H1 (cell line): ENCODE measurements at regions not wholly inside any gene's neighbourhood (a gene's known extent, or its start where the extent isn't known, plus 50 kb on each side); places are given as distances from the start of the nearest gene placed in this dataset.

ENCODE experiments used
- CTCF ChIA-PET: fragments of 300-600 bp; sonication (Branson Sonifier 250); formaldehyde crosslinking; loops from one replicate; lab custom pipeline; 2021; ENCODE audit not compliant: partially characterized antibody; lab: Charles Lee
- POLR2A ChIA-PET: fragments of 300-600 bp; sonication (Branson Sonifier 250); formaldehyde crosslinking; loops from one replicate; lab custom pipeline; 2021; ENCODE audit warnings: inconsistent platforms; ENCODE audit not compliant: partially characterized antibody; lab: Charles Lee
- DNase-seq, 2 experiments: peaks; one replicate each; pipeline versions ENCODE4 v3.0.0 to v3.0.0-alpha.2; 2010 to 2022; ENCODE audit warnings: low spot score in 2 of 2, low read depth in 1 of 2, mixed read lengths in 1 of 2
- FAIRE-seq: peaks from 2 replicates; lab custom pipeline; 2011; peaks lifted over from hg19 to GRCh38; lab: Jason Lieb, UNC
- H2AFZ ChIP-seq: 2 replicates; pipeline ENCODE4 v1.8.1; 2012; ENCODE audit warnings: low read length, inconsistent platforms
- H2AK5ac ChIP-seq: 2 replicates; pipeline ENCODE4 v1.6.1; 2013; ENCODE audit warnings: low read depth, low read length
- H2BK120ac ChIP-seq: replicated peaks from 2 replicates; pipeline ENCODE3; 2013; ENCODE audit warnings: low read depth, low read length, inconsistent platforms
- H2BK12ac ChIP-seq: 2 replicates; pipeline ENCODE4 v1.6.1; 2013; ENCODE audit warnings: low read depth, low read length
- H2BK15ac ChIP-seq: 2 replicates; pipeline ENCODE4 v1.6.1; 2013; ENCODE audit warnings: low read length
- H2BK20ac ChIP-seq: 2 replicates; pipeline ENCODE4 v1.6.1; 2013; ENCODE audit warnings: low read length
- H2BK5ac ChIP-seq: 2 replicates; pipeline ENCODE4 v1.6.1; 2013; ENCODE audit warnings: low read depth, low read length
- H3K14ac ChIP-seq: 2 replicates; pipeline ENCODE4 v1.6.1; 2013; ENCODE audit warnings: inconsistent platforms; ENCODE audit not compliant: insufficient read length
- H3K18ac ChIP-seq: 2 replicates; pipeline ENCODE4 v1.6.1; 2013; ENCODE audit warnings: low read length; ENCODE audit errors: extremely low read depth
- H3K23ac ChIP-seq: 2 replicates; pipeline ENCODE4 v1.6.1; 2013; ENCODE audit warnings: inconsistent platforms; ENCODE audit not compliant: insufficient read length
- H3K23me2 ChIP-seq: 2 replicates; pipeline ENCODE4 v1.6.1; 2013; ENCODE audit warnings: low read depth, low read length
- H3K27ac ChIP-seq: 2 replicates; pipeline ENCODE4 v1.6.1; 2011; ENCODE audit warnings: low read depth, low read length, inconsistent platforms
- H3K27me3 ChIP-seq, 4 experiments: replicated peaks in 1 of 4; 1 replicate in 1 of 4; 2 replicates in 3 of 4; pipeline versions ENCODE4 v1.6.1 to v1.8.1; 2011 to 2013; ENCODE audit warnings: low read length in 3 of 4, mild to moderate bottlenecking in 3 of 4, inconsistent platforms in 2 of 4, mixed read lengths in 2 of 4, moderate library complexity in 1 of 4; ENCODE audit not compliant: control insufficient read depth in 3 of 4, insufficient read depth in 3 of 4; ENCODE audit errors: extremely low read depth in 1 of 4
- H3K36me3 ChIP-seq, 4 experiments: 2 replicates each; pipeline versions ENCODE4 v1.6.1 to v1.8.1; 2011 to 2013; ENCODE audit warnings: mild to moderate bottlenecking in 4 of 4, low read length in 3 of 4, moderate library complexity in 2 of 4, control low read depth in 1 of 4, inconsistent platforms in 1 of 4; ENCODE audit not compliant: insufficient read depth in 4 of 4, control insufficient read depth in 2 of 4
- H3K4ac ChIP-seq: replicated peaks from 2 replicates; pipeline ENCODE3; 2013; ENCODE audit warnings: low read length, low read depth, mixed read lengths, inconsistent platforms; ENCODE audit not compliant: insufficient read length
- H3K4me1 ChIP-seq, 4 experiments: replicated peaks in 1 of 4; 1 replicate in 1 of 4; 2 replicates in 3 of 4; pipeline versions ENCODE4 v1.6.1 to v1.8.1; 2011 to 2013; ENCODE audit warnings: low read length in 3 of 4, inconsistent platforms in 2 of 4, mixed read lengths in 1 of 4; ENCODE audit not compliant: insufficient read depth in 4 of 4, control insufficient read depth in 3 of 4
- H3K4me2 ChIP-seq, 2 experiments: 2 replicates each; pipeline versions ENCODE4 v1.6.1 to v1.8.1; 2011 to 2013; ENCODE audit warnings: low read depth in 2 of 2, low read length in 2 of 2, control low read depth in 1 of 2, inconsistent platforms in 1 of 2, mild to moderate bottlenecking in 1 of 2; ENCODE audit not compliant: insufficient read depth in 1 of 2
- H3K4me3 ChIP-seq, 4 experiments: fragments of 200-600, 300-600 bp in 1 of 4; sonication (generic), shearing (Covaris generic), sonication (Bioruptor Twin) in 1 of 4; 2 replicates each; pipeline versions ENCODE4 v1.5.1 to v1.8.1; 2011 to 2016; ENCODE audit warnings: low read length in 4 of 4, low read depth in 3 of 4, control low read depth in 2 of 4, inconsistent platforms in 2 of 4, mild to moderate bottlenecking in 2 of 4, mixed read lengths in 1 of 4, moderate library complexity in 1 of 4; ENCODE audit not compliant: insufficient read depth in 2 of 4; ENCODE audit errors: extremely low read depth in 1 of 4
- H3K56ac ChIP-seq: replicated peaks from 2 replicates; pipeline ENCODE3; 2013; ENCODE audit warnings: low read depth, mild to moderate bottlenecking, mixed read lengths, low read length, inconsistent platforms; ENCODE audit not compliant: insufficient read length
- H3K79me1 ChIP-seq: 2 replicates; pipeline ENCODE4 v1.6.1; 2013; ENCODE audit warnings: low read depth, low read length, control low read depth
- H3K79me2 ChIP-seq, 2 experiments: 2 replicates each; pipeline versions ENCODE4 v1.6.1 to v1.8.1; 2012 to 2013; ENCODE audit warnings: low read length in 2 of 2, mild to moderate bottlenecking in 2 of 2, inconsistent platforms in 1 of 2; ENCODE audit not compliant: insufficient read depth in 2 of 2, control insufficient read depth in 1 of 2
- H3K9ac ChIP-seq, 4 experiments: replicated peaks in 1 of 4; 1 replicate in 1 of 4; 2 replicates in 3 of 4; pipeline versions ENCODE4 v1.6.1 to v1.8.1; 2011 to 2013; ENCODE audit warnings: low read depth in 3 of 4, low read length in 3 of 4, control low read depth in 2 of 4, mild to moderate bottlenecking in 2 of 4, moderate library complexity in 2 of 4, inconsistent platforms in 1 of 4; ENCODE audit errors: extremely low read depth in 1 of 4
- H3K9me3 ChIP-seq, 2 experiments: 2 replicates each; pipeline versions ENCODE4 v1.6.1 to v1.8.1; 2012 to 2013; ENCODE audit warnings: mild to moderate bottlenecking in 2 of 2, moderate library complexity in 2 of 2, control low read depth in 1 of 2, inconsistent platforms in 1 of 2, low read depth in 1 of 2, low read length in 1 of 2, mixed read lengths in 1 of 2; ENCODE audit not compliant: insufficient read depth in 2 of 2
- H4K20me1 ChIP-seq, 2 experiments: replicated peaks in 1 of 2; 2 replicates each; pipeline versions ENCODE3 to v1.8.1; 2011 to 2013; ENCODE audit warnings: inconsistent platforms in 2 of 2, low read length in 2 of 2, mild to moderate bottlenecking in 1 of 2; ENCODE audit not compliant: insufficient read depth in 2 of 2, control insufficient read depth in 1 of 2
- H4K5ac ChIP-seq: 2 replicates; pipeline ENCODE4 v1.6.1; 2013; ENCODE audit warnings: low read length, low read depth, mixed read lengths, inconsistent platforms; ENCODE audit not compliant: insufficient read length
- H4K8ac ChIP-seq: 2 replicates; pipeline ENCODE4 v1.8.0; 2013; ENCODE audit warnings: mild to moderate bottlenecking, moderate library complexity, low read length, inconsistent platforms; ENCODE audit not compliant: insufficient read depth; ENCODE audit errors: extremely low read depth
- H4K91ac ChIP-seq: replicated peaks from 2 replicates; pipeline ENCODE3; 2013; ENCODE audit warnings: low read length, mixed read lengths, inconsistent platforms; ENCODE audit not compliant: insufficient read length
- ASH2L ChIP-seq: fragments of 200-600, 300-600 bp; sonication (generic); IDR thresholded peaks from one replicate; pipeline ENCODE4 v1.7.1; 2017; ENCODE audit warnings: low read length
- BACH1 ChIP-seq: IDR thresholded peaks from 2 replicates; pipeline ENCODE4 v1.6.1; 2012; ENCODE audit warnings: low read length, improper control_type of control experiment
- BCL11A ChIP-seq, 2 experiments: IDR thresholded peaks; one replicate each; pipeline ENCODE4 v1.6.1; 2011; ENCODE audit warnings: low read depth in 2 of 2, low read length in 2 of 2, mild to moderate bottlenecking in 2 of 2
- CBX5 ChIP-seq: fragments of 300-800, 300-1000 bp; sonication (generic); IDR thresholded peaks from 2 replicates; pipeline ENCODE4 v1.7.1; 2016; ENCODE audit warnings: antibody characterized with exemption, low read length, low read depth
- CBX8 ChIP-seq: fragments of 300-800, 300-1000 bp; sonication (generic); IDR thresholded peaks from 2 replicates; pipeline ENCODE4 v1.7.1; 2016; ENCODE audit warnings: low read depth, low read length, borderline replicate concordance
- CHD2 ChIP-seq: IDR thresholded peaks from 2 replicates; pipeline ENCODE4 v1.6.1; 2012; ENCODE audit warnings: low read length, improper control_type of control experiment
- GTF2F1 ChIP-seq: IDR thresholded peaks from 2 replicates; pipeline ENCODE4 v1.6.1; 2012; ENCODE audit warnings: low read depth, low read length, improper control_type of control experiment, borderline replicate concordance
- HDAC2 ChIP-seq, 2 experiments: fragments of 300-600 bp in 1 of 2; sonication (generic) in 1 of 2; IDR thresholded peaks; 2 replicates each; pipeline ENCODE4 v1.6.1; 2011 to 2012; ENCODE audit warnings: low read depth in 2 of 2, low read length in 2 of 2, mild to moderate bottlenecking in 2 of 2, moderate library complexity in 2 of 2, borderline replicate concordance in 1 of 2, inconsistent platforms in 1 of 2
- JUN ChIP-seq: IDR thresholded peaks from 2 replicates; pipeline ENCODE4 v1.6.1; 2011; ENCODE audit warnings: low read depth, mild to moderate bottlenecking, improper control_type of control experiment, low read length
- JUND ChIP-seq: IDR thresholded peaks from 2 replicates; pipeline ENCODE4 v1.6.1; 2011; ENCODE audit warnings: mild to moderate bottlenecking, improper control_type of control experiment, low read length
- MAFK ChIP-seq: IDR thresholded peaks from 2 replicates; pipeline ENCODE4 v1.6.1; 2012; ENCODE audit warnings: low read depth, mild to moderate bottlenecking, improper control_type of control experiment, low read length
- MAX ChIP-seq: IDR thresholded peaks from 2 replicates; pipeline ENCODE4 v1.6.1; 2012; ENCODE audit warnings: inconsistent platforms
- NANOG ChIP-seq: IDR thresholded peaks from 2 replicates; pipeline ENCODE4 v1.6.1; 2011; ENCODE audit warnings: low read length, low read depth, mild to moderate bottlenecking, inconsistent platforms; ENCODE audit not compliant: insufficient read depth, poor library complexity, severe bottlenecking
- SIRT6 ChIP-seq: IDR thresholded peaks from one replicate; pipeline ENCODE4 v1.7.1; 2012; ENCODE audit warnings: low read length, inconsistent platforms
- SP1 ChIP-seq: IDR thresholded peaks from 2 replicates; pipeline ENCODE4 v1.6.1; 2011; ENCODE audit warnings: low read depth, low read length
- SP2 ChIP-seq: IDR thresholded peaks from 2 replicates; pipeline ENCODE4 v1.6.1; 2012; ENCODE audit warnings: mild to moderate bottlenecking, low read length, inconsistent platforms
- TAF1 ChIP-seq: IDR thresholded peaks from 2 replicates; pipeline ENCODE4 v1.6.1; 2011; ENCODE audit warnings: mild to moderate bottlenecking, low read depth, low read length
- WGBS, 2 experiments: shearing (Covaris generic) in 1 of 2; methylation state at CpG; one replicate each; pipeline versions ENCODE4 v1.1.6 to v1.1.7; 2013 to 2015; ENCODE audit warnings: low lambda C conversion rate in 2 of 2, mixed read lengths in 2 of 2, inconsistent platforms in 1 of 2, low coverage in 1 of 2, missing lambda C conversion rate in 1 of 2; ENCODE audit not compliant: insufficient replicate concordance in 2 of 2, insufficient coverage in 1 of 2, insufficient read length in 1 of 2; ENCODE audit errors: extremely low coverage in 1 of 2, missing lambda C conversion rate in 1 of 2; 5-methylcytosine and 5-hydroxymethylcytosine counted together

- 77% methylated on average over 1 of the region's 1 CpG; no CpG with 5 or more reads in 1 of the 2 experiments for WGBS, 2 experiments
- Histone ChIP-seq H3K4me1 (no peaks in the 10 kb centered on the region), H2BK12ac (no peak overlapping the region), H2BK5ac (no peak overlapping the region), H4K91ac (no peak overlapping the region), H3K23me2 (no peaks in the 10 kb centered on the region), H3K27ac (no peak overlapping the region), H3K9me3 (no peaks in the 10 kb centered on the region), H2BK15ac (no peak overlapping the region), H4K5ac (no peak overlapping the region), H3K36me3 (no peaks in the 10 kb centered on the region), H3K79me1 (no peaks in the 10 kb centered on the region), H3K4me2 (no peak overlapping the region), H3K9ac (no peak overlapping the region), H2AK5ac (no peak overlapping the region), H3K79me2 (no peaks in the 10 kb centered on the region), H3K18ac (no peak overlapping the region), H4K8ac (no peak overlapping the region), H3K14ac (no peak overlapping the region), H2AFZ (no peak overlapping the region), H3K56ac (no peak overlapping the region), H4K20me1 (no peaks in the 10 kb centered on the region), H2BK120ac (no peak overlapping the region), H3K4me3 (no peak overlapping the region), H3K23ac (no peak overlapping the region), H3K4ac (no peak overlapping the region), H3K27me3 (no peaks in the 10 kb centered on the region), H2BK20ac (no peak overlapping the region)
- DNase-seq (no peak), FAIRE-seq (no peak)
- POLR2A ChIA-PET = no interaction called here
- CTCF ChIA-PET = no interaction called here
- TF ChIP-seq CHD2 (no peak), NANOG (no peak), MAFK (no peak), JUN (no peak), CBX5 (no peak), BACH1 (no peak), HDAC2 (IDR thresholded peaks at IDR 0.05; ENCODE audit: borderline replicate concordance in 1 of 2, low read depth in 2 of 2, low read length in 2 of 2) (no peak), CBX8 (no peak), ASH2L (no peak), SP1 (no peak), TAF1 (no peak), GTF2F1 (no peak), MAX (no peak), SIRT6 (no peak), SP2 (no peak), JUND (no peak), BCL11A (IDR thresholded peaks at IDR 0.05; ENCODE audit: low read depth in 2 of 2, low read length in 2 of 2) (no peak)
Measured at GRCh38 chr14:44788612-44789011, 173.1 kb downstream of the KLHL28 start.
